Mesendoderm (in vitro differentiated cells): ENCODE measurements at regions not wholly inside any gene's neighbourhood (a gene's known extent, or its start where the extent isn't known, plus 50 kb on each side); places are given as distances from the start of the nearest gene placed in this dataset.

Source experiments
- DNase-seq: peaks from one replicate; pipeline ENCODE4 v3.0.0; 2013
- H2AK5ac ChIP-seq: 2 replicates; pipeline ENCODE4 v1.6.1; 2013; ENCODE audit warnings: low read length, inconsistent platforms
- H2BK120ac ChIP-seq: 2 replicates; pipeline ENCODE4 v1.6.1; 2013; ENCODE audit warnings: low read depth, mild to moderate bottlenecking, low read length, moderate library complexity, mixed read lengths
- H2BK15ac ChIP-seq: replicated peaks from 2 replicates; pipeline ENCODE4 v1.6.1; 2013; ENCODE audit warnings: low read depth, mild to moderate bottlenecking, moderate library complexity
- H2BK5ac ChIP-seq: 2 replicates; pipeline ENCODE4 v1.6.1; 2013; ENCODE audit warnings: low read length, inconsistent platforms
- H3K18ac ChIP-seq: 2 replicates; pipeline ENCODE4 v1.6.1; 2013; ENCODE audit warnings: mild to moderate bottlenecking, low read length, mixed read lengths
- H3K23ac ChIP-seq: one replicate; pipeline ENCODE4 v1.6.1; 2013; ENCODE audit warnings: low read length
- H3K27ac ChIP-seq: 2 replicates; pipeline ENCODE4 v1.5.1; 2013; ENCODE audit warnings: low read depth, mild to moderate bottlenecking, inconsistent platforms, low read length, moderate library complexity
- H3K27me3 ChIP-seq: 2 replicates; pipeline ENCODE4 v1.6.1; 2013; ENCODE audit warnings: low read length, control low read depth, mild to moderate bottlenecking, inconsistent platforms; ENCODE audit not compliant: insufficient read depth, poor library complexity
- H3K36me3 ChIP-seq: 2 replicates; pipeline ENCODE4 v1.6.1; 2013; ENCODE audit warnings: low read length, inconsistent platforms; ENCODE audit not compliant: control insufficient read depth, insufficient read depth
- H3K4ac ChIP-seq: one replicate; pipeline ENCODE4 v1.6.1; 2013; ENCODE audit warnings: low read depth, mild to moderate bottlenecking, low read length, moderate library complexity
- H3K4me1 ChIP-seq: 2 replicates; pipeline ENCODE4 v1.6.1; 2013; ENCODE audit warnings: low read depth, low read length, inconsistent platforms; ENCODE audit not compliant: control insufficient read depth
- H3K4me2 ChIP-seq: 2 replicates; pipeline ENCODE4 v1.6.1; 2013; ENCODE audit warnings: low read length
- H3K4me3 ChIP-seq: 2 replicates; pipeline ENCODE4 v1.5.1; 2013; ENCODE audit warnings: mild to moderate bottlenecking, low read length
- H3K56ac ChIP-seq: one replicate; pipeline ENCODE4 v1.6.1; 2013; ENCODE audit warnings: low read length
- H3K79me1 ChIP-seq: 2 replicates; pipeline ENCODE4 v1.6.1; 2013; ENCODE audit warnings: low read length, inconsistent platforms
- H3K79me2 ChIP-seq: 2 replicates; pipeline ENCODE4 v1.6.1; 2013; ENCODE audit warnings: mild to moderate bottlenecking, low read length; ENCODE audit not compliant: control insufficient read depth, insufficient read depth
- H3K9ac ChIP-seq: 2 replicates; pipeline ENCODE4 v1.6.1; 2013; ENCODE audit warnings: low read length, inconsistent platforms
- H4K5ac ChIP-seq: one replicate; pipeline ENCODE4 v1.6.1; 2013; ENCODE audit warnings: low read length
- H4K8ac ChIP-seq: one replicate; pipeline ENCODE4 v1.6.1; 2013; ENCODE audit warnings: low read depth, mild to moderate bottlenecking, control low read depth, low read length, moderate library complexity
- WGBS: extraction: QIAGEN DNeasy Blood & Tissue Kit; methylation state at CpG from one replicate; pipeline ENCODE4 v1.1.7; 2013; ENCODE audit warnings: low lambda C conversion rate, missing lambda C conversion rate; ENCODE audit not compliant: insufficient coverage; ENCODE audit errors: extremely low coverage; 5-methylcytosine and 5-hydroxymethylcytosine counted together

DNA sequence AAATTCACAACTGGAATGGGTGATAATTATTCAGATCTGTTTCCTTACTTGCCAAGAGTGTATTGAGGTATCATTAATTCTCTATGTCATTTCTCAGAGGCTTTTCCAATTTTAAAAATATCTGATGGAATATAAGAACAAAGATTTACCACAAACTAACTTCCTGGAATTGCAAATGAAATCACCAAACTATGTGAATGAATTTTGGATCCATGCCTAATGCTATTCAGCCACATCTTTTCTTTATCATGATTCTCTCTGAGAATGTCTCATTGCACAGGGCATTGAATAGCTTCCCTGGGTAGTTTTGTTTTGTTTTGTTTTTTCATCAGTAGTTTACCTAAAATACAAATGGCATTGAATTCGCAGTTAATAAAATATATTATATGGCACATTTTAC is 146.9 kb upstream of the FBN2 start:
- no peak overlapping the region for H2BK5ac ChIP-seq
- H3K36me3 ChIP-seq: no peaks in the 10 kb centered on the region
- no peak overlapping the region for H2AK5ac ChIP-seq

GRCh38 chr5:128687930-128688329 is 149.9 kb upstream of the FBN2 start:
- Histone ChIP-seq H3K27ac (no peak overlapping the region), H3K18ac (no peak overlapping the region), H3K4me3 (no peak overlapping the region), H3K4me1 (no peaks in the 10 kb centered on the region), H3K9ac (no peak overlapping the region), H3K4ac (no peak overlapping the region), H4K5ac (no peak overlapping the region), H2AK5ac (no peak overlapping the region), H3K4me2 (no peak overlapping the region), H3K23ac (no peak overlapping the region), H3K36me3 (no peaks in the 10 kb centered on the region), H2BK120ac (no peak overlapping the region), H3K27me3 (no peaks in the 10 kb centered on the region), H2BK5ac (no peak overlapping the region), H3K56ac (no peak overlapping the region), H3K79me2 (no peaks in the 10 kb centered on the region), H3K79me1 (no peaks in the 10 kb centered on the region), H4K8ac (no peak overlapping the region), H2BK15ac (no peak overlapping the region)
- DNase-seq: no peak
- WGBS: no CpG with 5 or more reads among the region's 2 CpGs

More for the DNA sequence above, 146.9 kb upstream of the FBN2 start:
- no CpG with 5 or more reads among the region's 1 CpG for WGBS
- Histone ChIP-seq H3K27ac (no peak overlapping the region), H3K9ac (no peak overlapping the region), H3K4me3 (no peak overlapping the region), H3K4me1 (no peaks in the 10 kb centered on the region), H2BK120ac (no peak overlapping the region), H3K4me2 (no peak overlapping the region), H4K5ac (no peak overlapping the region), H3K4ac (no peak overlapping the region), H2BK15ac (no peak overlapping the region), H3K18ac (no peak overlapping the region), H4K8ac (no peak overlapping the region), H3K56ac (no peak overlapping the region), H3K23ac (no peak overlapping the region), H3K27me3 (no peaks in the 10 kb centered on the region), H3K79me2 (no peaks in the 10 kb centered on the region), H3K79me1 (no peaks in the 10 kb centered on the region)
- DNase-seq: no peak

GRCh38 chr5:128693764-128694163 is 155.7 kb upstream of the FBN2 start:
- Histone ChIP-seq H3K79me1 (no peaks in the 10 kb centered on the region), H3K56ac (no peak overlapping the region), H2AK5ac (no peak overlapping the region), H3K4me2 (no peak overlapping the region), H3K4ac (no peak overlapping the region), H2BK15ac (no peak overlapping the region), H3K79me2 (no peaks in the 10 kb centered on the region), H3K9ac (no peak overlapping the region), H2BK120ac (no peak overlapping the region), H2BK5ac (no peak overlapping the region), H3K4me1 (no peaks in the 10 kb centered on the region), H3K23ac (no peak overlapping the region), H3K18ac (no peak overlapping the region), H3K4me3 (no peak overlapping the region), H3K27ac (no peak overlapping the region), H3K36me3 (no peaks in the 10 kb centered on the region), H3K27me3 (no peaks in the 10 kb centered on the region), H4K8ac (no peak overlapping the region), H4K5ac (no peak overlapping the region)
- peak; percentile 23 for DNase-seq
- no CpG with 5 or more reads among the region's 3 CpGs for WGBS

- no CpG with 5 or more reads among the region's 1 CpG for WGBS
- Histone ChIP-seq H3K79me1 (no peaks in the 10 kb centered on the region), H3K27me3 (no peaks in the 10 kb centered on the region), H3K4ac (no peak overlapping the region), H2AK5ac (no peak overlapping the region), H3K36me3 (no peaks in the 10 kb centered on the region), H3K27ac (no peak overlapping the region), H3K56ac (no peak overlapping the region), H3K4me1 (no peaks in the 10 kb centered on the region), H4K5ac (no peak overlapping the region), H3K4me3 (no peak overlapping the region), H3K18ac (no peak overlapping the region), H3K9ac (no peak overlapping the region), H3K79me2 (no peaks in the 10 kb centered on the region), H3K4me2 (no peak overlapping the region), H2BK120ac (no peak overlapping the region), H4K8ac (no peak overlapping the region), H3K23ac (no peak overlapping the region), H2BK15ac (no peak overlapping the region), H2BK5ac (no peak overlapping the region)
- DNase-seq: peak; percentile 62
Observed at GRCh38 chr5:128695791-128696530, 157.9 kb upstream of the FBN2 start.

- H4K5ac ChIP-seq: no peak overlapping the region
- H3K79me1 ChIP-seq: no peaks in the 10 kb centered on the region
- no peak for DNase-seq
- H3K4me2 ChIP-seq: no peak overlapping the region
- H3K23ac ChIP-seq: no peak overlapping the region
- H4K8ac ChIP-seq: no peak overlapping the region
- no peak overlapping the region for H3K4me3 ChIP-seq
- H3K9ac ChIP-seq: no peak overlapping the region
- no peak overlapping the region for H2AK5ac ChIP-seq
- H3K79me2 ChIP-seq: no peaks in the 10 kb centered on the region
- H3K27ac ChIP-seq: no peak overlapping the region
- no peak overlapping the region for H3K18ac ChIP-seq
- H3K27me3 ChIP-seq: no peaks in the 10 kb centered on the region
- H3K56ac ChIP-seq: no peak overlapping the region
- H2BK120ac ChIP-seq: no peak overlapping the region
- no peak overlapping the region for H2BK5ac ChIP-seq
- no peak overlapping the region for H3K4ac ChIP-seq
- H3K36me3 ChIP-seq: no peaks in the 10 kb centered on the region
- H2BK15ac ChIP-seq: no peak overlapping the region
- no peaks in the 10 kb centered on the region for H3K4me1 ChIP-seq
Observed at GRCh38 chr5:128701301-128701700, 163.3 kb upstream of the FBN2 start.

DNA sequence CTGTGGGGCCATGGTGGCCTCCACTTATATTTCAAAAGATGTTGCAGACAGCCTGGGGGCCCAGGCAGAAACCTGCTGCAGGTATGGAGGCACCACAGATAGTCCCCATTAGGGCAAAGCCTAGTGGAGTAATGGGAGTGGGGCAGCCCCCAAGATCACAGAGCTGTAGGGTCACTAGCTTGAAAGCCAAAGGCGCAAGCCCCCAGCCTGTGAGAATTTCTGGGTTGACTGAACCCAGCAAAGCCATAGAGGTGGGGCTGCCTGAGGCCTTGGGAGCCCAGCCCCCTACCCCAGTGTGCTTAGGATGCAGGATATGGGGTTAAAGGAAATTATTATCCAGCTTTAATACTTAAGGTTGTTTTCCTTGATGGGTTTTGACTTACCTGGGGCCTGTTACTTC is 165.3 kb upstream of the FBN2 start:
- Histone ChIP-seq H3K79me2 (no peaks in the 10 kb centered on the region), H4K5ac (no peak overlapping the region), H3K4ac (no peak overlapping the region), H3K27ac (no peak overlapping the region), H3K4me2 (no peak overlapping the region), H4K8ac (no peak overlapping the region), H2BK15ac (no peak overlapping the region), H3K36me3 (no peaks in the 10 kb centered on the region), H3K79me1 (no peaks in the 10 kb centered on the region), H3K27me3 (no peaks in the 10 kb centered on the region), H3K4me1 (no peaks in the 10 kb centered on the region), H2BK5ac (no peak overlapping the region), H3K18ac (no peak overlapping the region), H3K23ac (no peak overlapping the region), H2AK5ac (no peak overlapping the region), H3K56ac (no peak overlapping the region), H2BK120ac (no peak overlapping the region), H3K4me3 (no peak overlapping the region), H3K9ac (no peak overlapping the region)
- no peak for DNase-seq
- WGBS: no CpG with 5 or more reads among the region's 1 CpG
